ENCODE measurements at regions not wholly inside any gene's neighbourhood (a gene's known extent, or its start where the extent isn't known, plus 50 kb on each side); places are given as distances from the start of the nearest gene placed in this dataset.

- TF ChIP-seq AFF4 (CRISPR knock-in tag; IDR thresholded peaks at IDR 0.05; ENCODE audit: borderline replicate concordance) (no peak), ZNF138 (CRISPR knock-in tag; conservative IDR thresholded peaks at IDR 0.05) (no peak), TP53 (CRISPR knock-in tag; IDR thresholded peaks at IDR 0.05) (no peak), NR3C1 (CRISPR knock-in tag; conservative IDR thresholded peaks at IDR 0.05; ENCODE audit: low read depth) (no peak), PRRX2 (CRISPR knock-in tag; IDR thresholded peaks at IDR 0.05) (no peak), ATF1 (CRISPR knock-in tag; IDR thresholded peaks at IDR 0.05) (no peak), NFATC4 (CRISPR knock-in tag; IDR thresholded peaks at IDR 0.05) (no peak), MXD4 (CRISPR knock-in tag; IDR thresholded peaks at IDR 0.05; ENCODE audit: borderline replicate concordance) (no peak), TEAD4 (CRISPR knock-in tag; IDR thresholded peaks at IDR 0.05) (no peak), ZSCAN18 (CRISPR knock-in tag; IDR thresholded peaks at IDR 0.05) (no peak), ZNF219 (CRISPR knock-in tag; IDR thresholded peaks at IDR 0.05; ENCODE audit: borderline replicate concordance) (no peak)
These were observed 132.8 kb upstream of the DYNLRB2 start (continued) for GRCh38 chr16:80408014-80408413.

- Mint-ChIP-seq H3K9me3 (no peaks in the 10 kb centered on the region), H3K4me1 (no peaks in the 10 kb centered on the region), H3K4me3 (no peak overlapping the region), H3K27ac (no peak overlapping the region), H3K36me3 (no peaks in the 10 kb centered on the region), H3K27me3 (ENCODE audit: low read depth) (no peaks in the 10 kb centered on the region; the same call in 1 of the 2 replicates)
- TF ChIP-seq USF1 (CRISPR knock-in tag; IDR thresholded peaks at IDR 0.05): no peak
- 0 out of 2 replicates have a peak, but pooled peaks have one; percentile 3 for TF ChIP-seq GABPB1 (CRISPR knock-in tag; IDR thresholded peaks at IDR 0.05)
- ChIA-PET POLR2A (no interaction called here), CTCF (interaction anchor here (1.0 kb wide), 1 partner anchor 130 kb away, joined by 3 read pairs; no protein-coding TSS in a partner anchor)
- ATAC-seq (no peak), DNase-seq (ENCODE audit: low spot score) (no peak)
These were observed 133.4 kb upstream of the DYNLRB2 start for GRCh38 chr16:80407265-80407987.

- Mint-ChIP-seq H3K4me1 (no peaks in the 10 kb centered on the region), H3K4me3 (no peak overlapping the region), H3K27me3 (ENCODE audit: low read depth) (no peaks in the 10 kb centered on the region; the same call in 1 of the 2 replicates), H3K9me3 (no peaks in the 10 kb centered on the region), H3K36me3 (no peaks in the 10 kb centered on the region), H3K27ac (no peak overlapping the region)
- CTCF ChIA-PET: no interaction called here
- POLR2A ChIA-PET: no interaction called here
- no peak for ATAC-seq
- no peak for DNase-seq (ENCODE audit: low spot score)
- TF ChIP-seq TEAD4 (CRISPR knock-in tag; IDR thresholded peaks at IDR 0.05): no peak
- TF ChIP-seq FOXJ3 (CRISPR knock-in tag; IDR thresholded peaks at IDR 0.05; ENCODE audit: borderline replicate concordance): no peak
- no peak for TF ChIP-seq CREB1 (CRISPR knock-in tag; IDR thresholded peaks at IDR 0.05)
- TF ChIP-seq ZNF121 (CRISPR knock-in tag; IDR thresholded peaks at IDR 0.05): no peak
- TF ChIP-seq ZNF317 (CRISPR knock-in tag; IDR thresholded peaks at IDR 0.05; ENCODE audit: borderline replicate concordance, low read depth): no peak
- TF ChIP-seq ZMAT4 (CRISPR knock-in tag; IDR thresholded peaks at IDR 0.05): no peak
- TF ChIP-seq ESRRA (CRISPR knock-in tag; IDR thresholded peaks at IDR 0.05; ENCODE audit: borderline replicate concordance): no peak
- no peak for TF ChIP-seq RORB (CRISPR knock-in tag; IDR thresholded peaks at IDR 0.05)
- no peak for TF ChIP-seq E2F5 (CRISPR knock-in tag; IDR thresholded peaks at IDR 0.05)
- no peak for TF ChIP-seq AR (CRISPR knock-in tag; IDR thresholded peaks at IDR 0.05)
- no peak for TF ChIP-seq JUN (CRISPR knock-in tag; IDR thresholded peaks at IDR 0.05)
- no peak for TF ChIP-seq SMAD3 (CRISPR knock-in tag; IDR thresholded peaks at IDR 0.05; ENCODE audit: borderline replicate concordance)
These were observed 135.9 kb upstream of the DYNLRB2 start for GRCh38 chr16:80404847-80405246.

Measured in WTC11 (cell line).